CD4-positive, CD25-positive, alpha-beta regulatory T cell (primary cell): ENCODE measurements at regions not wholly inside any gene's neighbourhood (a gene's known extent, or its start where the extent isn't known, plus 50 kb on each side); places are given as distances from the start of the nearest gene placed in this dataset.

Experiments used
- ATAC-seq, 2 donors: fragments of 150-1000 bp; cut with Tn5 transposase; one replicate each; pipeline ENCODE4 v1.10.0; 2021; ENCODE audit warnings: low read depth in 2 of 2, moderate number of reproducible peaks in 2 of 2, moderate library complexity in 1 of 2
- DNase-seq, 3 donors: peaks; one replicate each; pipeline versions ENCODE4 v3.0.0 to v3.0.0-alpha.2; 2012 to 2022; ENCODE audit warnings: mixed read lengths in 1 of 3
- H3K27ac ChIP-seq: one replicate; pipeline ENCODE4 v1.7.0; 2013; ENCODE audit warnings: mild to moderate bottlenecking, low read length; ENCODE audit not compliant: insufficient read depth, poor library complexity, severe bottlenecking
- H3K27me3 ChIP-seq: one replicate; pipeline ENCODE4 v1.7.0; 2013; ENCODE audit warnings: low read length; ENCODE audit not compliant: control insufficient read depth, insufficient read depth
- H3K36me3 ChIP-seq: one replicate; pipeline ENCODE4 v1.7.0; 2013; ENCODE audit warnings: mild to moderate bottlenecking, low read length, moderate library complexity; ENCODE audit not compliant: control insufficient read depth, insufficient read depth
- H3K4me1 ChIP-seq: 2 replicates; pipeline ENCODE4 v1.7.0; 2013; ENCODE audit warnings: mild to moderate bottlenecking, low read length; ENCODE audit not compliant: insufficient read depth, control insufficient read depth, poor library complexity, severe bottlenecking
- H3K4me3 ChIP-seq: one replicate; pipeline ENCODE4 v1.7.0; 2013; ENCODE audit warnings: low read depth, mild to moderate bottlenecking, low read length, moderate library complexity
- H3K9me3 ChIP-seq, 2 experiments: 1 replicate in 1 of 2; 2 replicates in 1 of 2; pipeline ENCODE4 v1.7.0; 2013; ENCODE audit warnings: low read length in 2 of 2, mild to moderate bottlenecking in 1 of 2, moderate library complexity in 1 of 2; ENCODE audit not compliant: control insufficient read depth in 2 of 2
- H3K27ac Mint-ChIP-seq, 3 donors: one replicate each; pipeline ENCODE4 v1.8.0; 2020 to 2022; ENCODE audit warnings: mild to moderate bottlenecking in 3 of 3, mixed read lengths in 3 of 3, moderate library complexity in 2 of 3
- H3K27me3 Mint-ChIP-seq: one replicate; pipeline ENCODE4 v1.8.0; 2022; ENCODE audit warnings: mild to moderate bottlenecking, mixed read lengths
- H3K36me3 Mint-ChIP-seq: one replicate; pipeline ENCODE4 v1.8.0; 2020; ENCODE audit warnings: mixed read lengths
- H3K4me1 Mint-ChIP-seq, 4 donors: one replicate each; pipeline ENCODE4 v1.8.0; 2020 to 2022; ENCODE audit warnings: mixed read lengths in 4 of 4, mild to moderate bottlenecking in 1 of 4
- H3K4me3 Mint-ChIP-seq, 4 donors: one replicate each; pipeline ENCODE4 v1.8.0; 2020 to 2022; ENCODE audit warnings: mild to moderate bottlenecking in 4 of 4, mixed read lengths in 4 of 4, moderate library complexity in 3 of 4
- H3K9me3 Mint-ChIP-seq, 7 donors: one replicate each; pipeline ENCODE4 v1.8.0; 2020 to 2022; ENCODE audit warnings: mixed read lengths in 7 of 7, mild to moderate bottlenecking in 3 of 7, moderate library complexity in 2 of 7

GRCh38 chr6:169156108-169156792, 97.4 kb downstream of the THBS2 start:
- no peak overlapping the region for H3K27ac ChIP-seq
- H3K4me3 ChIP-seq = no peak overlapping the region
- H3K27me3 ChIP-seq = no peaks in the 10 kb centered on the region
- H3K9me3 Mint-ChIP-seq = peaks cover 0 to 2% (median 0%) of the 10 kb centered on the region in 7 donors
- H3K4me1 Mint-ChIP-seq = no peaks in the 10 kb centered on the region
- H3K27me3 Mint-ChIP-seq = no peaks in the 10 kb centered on the region
- H3K4me1 ChIP-seq = no peaks in the 10 kb centered on the region
- no peaks in the 10 kb centered on the region for H3K36me3 ChIP-seq
- no peaks in the 10 kb centered on the region for H3K9me3 ChIP-seq
- ATAC-seq (no peak), DNase-seq (no peak)
- no peak overlapping the region for H3K4me3 Mint-ChIP-seq
- no peaks in the 10 kb centered on the region for H3K36me3 Mint-ChIP-seq
- no peak overlapping the region for H3K27ac Mint-ChIP-seq

DNA sequence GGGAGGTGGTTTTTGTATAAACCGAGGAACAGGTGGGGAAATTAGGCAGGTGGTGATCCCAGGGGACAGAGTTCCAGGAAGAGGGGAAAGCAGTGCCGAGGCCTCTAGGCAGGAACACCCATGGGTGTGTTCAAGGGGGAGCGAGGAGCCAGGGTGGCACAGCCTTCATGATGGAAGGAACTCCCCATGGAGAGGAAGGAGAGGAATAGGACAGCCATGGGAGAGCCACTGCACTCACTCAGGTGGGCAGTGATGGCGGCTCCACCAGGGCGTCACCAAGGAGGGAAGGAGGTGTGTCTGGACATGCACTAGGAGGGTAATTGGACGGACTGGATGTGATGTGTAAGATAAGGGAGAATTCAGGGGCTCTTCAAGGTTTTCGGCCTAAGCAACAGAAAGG, 98.2 kb downstream of the THBS2 start:
- Mint-ChIP-seq H3K27me3 (no peaks in the 10 kb centered on the region), H3K36me3 (no peaks in the 10 kb centered on the region), H3K27ac (no peak overlapping the region), H3K4me1 (no peaks in the 10 kb centered on the region), H3K4me3 (no peak overlapping the region), H3K9me3 (peaks cover 0 to 3% (median 0%) of the 10 kb centered on the region in 7 donors)
- Histone ChIP-seq H3K4me3 (no peak overlapping the region), H3K36me3 (no peaks in the 10 kb centered on the region), H3K4me1 (no peaks in the 10 kb centered on the region), H3K9me3 (no peaks in the 10 kb centered on the region), H3K27me3 (no peaks in the 10 kb centered on the region), H3K27ac (no peak overlapping the region)
- ATAC-seq = no peak
- DNase-seq = no peak

DNA sequence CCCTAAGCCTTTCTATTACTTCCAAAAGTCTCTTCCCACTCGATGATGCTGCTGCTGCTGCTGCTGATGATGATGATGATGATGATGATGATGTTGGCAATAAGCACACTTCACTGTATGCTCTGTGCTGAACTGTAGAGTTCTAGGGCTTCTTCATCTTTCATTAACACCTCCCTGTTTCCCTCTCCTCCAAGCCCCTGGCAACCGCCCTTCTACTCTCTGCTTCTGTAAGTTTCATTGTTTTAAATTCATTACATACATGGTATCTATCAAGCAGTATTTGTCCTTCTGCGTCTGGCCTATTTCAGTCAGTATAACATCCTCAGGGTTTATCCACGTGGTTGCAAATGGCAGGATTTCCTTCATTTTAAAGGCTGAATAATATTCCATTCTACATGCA, 100.2 kb downstream of the THBS2 start:
- H3K27ac Mint-ChIP-seq = no peak overlapping the region
- no peak for DNase-seq
- H3K9me3 ChIP-seq = peaks cover 0 to 3% of the 10 kb centered on the region in 2 experiments
- no peak for ATAC-seq
- H3K4me1 Mint-ChIP-seq = no peaks in the 10 kb centered on the region
- no peak overlapping the region for H3K27ac ChIP-seq
- no peaks in the 10 kb centered on the region for H3K4me1 ChIP-seq
- no peak overlapping the region for H3K4me3 ChIP-seq
- no peaks in the 10 kb centered on the region for H3K27me3 ChIP-seq
- no peaks in the 10 kb centered on the region for H3K36me3 ChIP-seq
- no peak overlapping the region for H3K4me3 Mint-ChIP-seq
- H3K36me3 Mint-ChIP-seq = no peaks in the 10 kb centered on the region
- peaks cover 0 to 14% (median 3%) of the 10 kb centered on the region in 7 donors for H3K9me3 Mint-ChIP-seq
- no peaks in the 10 kb centered on the region for H3K27me3 Mint-ChIP-seq

DNA sequence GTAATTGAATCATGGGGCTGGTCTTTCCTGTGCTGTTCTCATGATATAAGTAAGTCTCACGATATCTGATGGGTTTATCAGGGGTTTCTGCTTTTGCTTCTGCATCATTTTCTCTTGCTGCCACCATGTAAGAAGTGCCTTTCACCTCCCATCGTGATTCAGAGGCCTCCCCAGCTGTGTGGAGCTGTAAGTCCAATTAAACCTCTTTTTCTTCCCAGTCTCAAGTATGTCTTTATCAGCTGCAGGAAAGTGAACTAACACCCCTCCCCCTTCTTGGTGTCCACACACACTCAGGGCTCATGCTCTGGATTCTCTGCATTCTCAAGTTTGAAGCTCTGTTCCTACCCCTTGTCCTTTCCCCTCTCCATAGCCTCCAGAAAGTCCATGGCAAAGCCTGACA, 107.1 kb downstream of the THBS2 start:
- no peaks in the 10 kb centered on the region for H3K36me3 ChIP-seq
- H3K27me3 Mint-ChIP-seq = no peaks in the 10 kb centered on the region
- H3K4me1 Mint-ChIP-seq = no peaks in the 10 kb centered on the region
- H3K9me3 Mint-ChIP-seq = peaks cover 0 to 22% (median 3%) of the 10 kb centered on the region in 7 donors
- DNase-seq (no peak), ATAC-seq (no peak)
- no peaks in the 10 kb centered on the region for H3K4me1 ChIP-seq
- H3K36me3 Mint-ChIP-seq = no peaks in the 10 kb centered on the region
- no peak overlapping the region for H3K4me3 Mint-ChIP-seq
- H3K9me3 ChIP-seq = peaks cover 0 to 3% of the 10 kb centered on the region in 2 experiments
- no peak overlapping the region for H3K27ac ChIP-seq
- H3K27ac Mint-ChIP-seq = no peak overlapping the region
- no peaks in the 10 kb centered on the region for H3K27me3 ChIP-seq
- no peak overlapping the region for H3K4me3 ChIP-seq

DNA sequence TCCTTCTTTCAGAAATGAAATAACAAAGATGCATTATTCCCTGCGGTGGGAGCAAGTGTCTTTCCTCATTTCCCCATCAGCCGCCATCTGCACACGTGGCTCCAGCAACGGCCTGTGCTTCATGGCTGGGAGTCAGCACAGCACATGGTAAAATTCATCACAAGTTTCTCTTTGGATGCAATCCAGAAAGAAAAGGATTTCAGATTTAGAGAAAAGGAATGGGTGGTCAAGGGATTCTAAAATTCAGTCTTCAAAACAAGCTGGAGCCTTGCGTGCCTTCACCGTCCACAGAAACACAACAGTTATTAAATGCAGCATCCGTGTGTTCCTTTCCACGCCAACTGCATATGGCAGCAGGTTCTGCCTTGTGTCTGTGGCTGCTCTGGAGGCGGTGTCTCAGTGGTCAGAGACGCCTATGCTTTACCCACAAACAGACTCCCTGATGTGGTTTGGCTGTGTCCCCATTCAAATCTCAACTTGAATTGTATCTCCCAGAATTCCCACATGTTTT, 107.6 kb downstream of the THBS2 start:
- H3K36me3 ChIP-seq = no peaks in the 10 kb centered on the region
- no peaks in the 10 kb centered on the region for H3K27me3 Mint-ChIP-seq
- no peak overlapping the region for H3K27ac Mint-ChIP-seq
- ATAC-seq = no peak
- H3K27me3 ChIP-seq = no peaks in the 10 kb centered on the region
- no peaks in the 10 kb centered on the region for H3K4me1 Mint-ChIP-seq
- peaks cover 0 to 22% (median 3%) of the 10 kb centered on the region in 7 donors for H3K9me3 Mint-ChIP-seq
- H3K9me3 ChIP-seq = peaks cover 0 to 3% of the 10 kb centered on the region in 2 experiments
- no peaks in the 10 kb centered on the region for H3K4me1 ChIP-seq
- H3K27ac ChIP-seq = no peak overlapping the region
- no peak for DNase-seq
- no peaks in the 10 kb centered on the region for H3K36me3 Mint-ChIP-seq
- no peak overlapping the region for H3K4me3 ChIP-seq
- no peak overlapping the region for H3K4me3 Mint-ChIP-seq

DNA sequence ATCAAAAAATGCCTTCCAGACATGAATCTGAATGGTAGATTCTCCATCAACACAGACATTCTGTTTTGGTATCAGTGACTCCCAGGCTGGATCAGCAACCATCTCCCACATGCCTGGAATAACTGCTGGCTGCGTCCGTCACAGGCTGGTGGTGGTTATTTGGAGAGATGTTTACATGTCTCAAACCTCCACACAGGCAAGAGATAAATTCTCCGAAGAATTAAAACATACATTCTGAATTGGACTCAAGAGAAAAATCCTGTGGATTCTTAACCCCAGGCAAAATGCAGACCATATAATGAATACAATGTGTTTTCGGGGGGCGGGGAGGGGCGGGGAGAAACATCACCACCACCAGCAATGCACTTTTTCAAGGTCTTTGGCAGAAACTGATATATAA, 108.2 kb downstream of the THBS2 start:
- Histone ChIP-seq H3K4me3 (no peak overlapping the region), H3K27ac (no peak overlapping the region), H3K9me3 (peaks cover 0 to 3% of the 10 kb centered on the region in 2 experiments), H3K36me3 (no peaks in the 10 kb centered on the region), H3K4me1 (no peaks in the 10 kb centered on the region), H3K27me3 (no peaks in the 10 kb centered on the region)
- H3K4me3 Mint-ChIP-seq = no peak overlapping the region
- H3K27me3 Mint-ChIP-seq = no peaks in the 10 kb centered on the region
- ATAC-seq (no peak), DNase-seq (no peak)
- H3K9me3 Mint-ChIP-seq = peaks cover 0 to 22% (median 5%) of the 10 kb centered on the region in 7 donors
- no peak overlapping the region for H3K27ac Mint-ChIP-seq
- H3K36me3 Mint-ChIP-seq = no peaks in the 10 kb centered on the region
- no peaks in the 10 kb centered on the region for H3K4me1 Mint-ChIP-seq

DNA sequence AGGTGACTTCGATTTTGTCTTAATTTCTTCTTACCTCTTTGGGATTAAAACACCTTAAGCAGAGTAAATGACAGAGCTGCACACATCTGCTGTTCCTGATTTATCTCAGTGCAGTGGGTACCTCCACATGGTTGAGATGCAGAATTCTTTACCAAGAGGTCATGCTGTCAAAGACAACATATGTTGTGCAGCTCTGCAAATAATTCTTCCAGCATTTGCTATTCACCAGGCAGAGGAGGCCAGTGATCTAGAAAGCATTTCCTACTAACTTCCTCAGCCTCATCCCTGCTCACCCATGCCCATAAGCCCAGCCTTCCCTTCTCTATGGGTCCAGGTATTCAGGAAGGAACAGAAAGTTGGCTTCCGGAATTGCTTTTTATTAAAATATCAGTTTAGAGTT, 109.3 kb downstream of the THBS2 start:
- ATAC-seq (no peak), DNase-seq (no peak)
- Mint-ChIP-seq H3K9me3 (peaks cover 0 to 14% (median 0%) of the 10 kb centered on the region in 7 donors), H3K4me3 (no peak overlapping the region), H3K4me1 (no peaks in the 10 kb centered on the region), H3K27me3 (no peaks in the 10 kb centered on the region), H3K27ac (no peak overlapping the region), H3K36me3 (no peaks in the 10 kb centered on the region)
- Histone ChIP-seq H3K36me3 (no peaks in the 10 kb centered on the region), H3K4me1 (no peaks in the 10 kb centered on the region), H3K27me3 (no peaks in the 10 kb centered on the region), H3K27ac (no peak overlapping the region), H3K9me3 (no peaks in the 10 kb centered on the region), H3K4me3 (no peak overlapping the region)

DNA sequence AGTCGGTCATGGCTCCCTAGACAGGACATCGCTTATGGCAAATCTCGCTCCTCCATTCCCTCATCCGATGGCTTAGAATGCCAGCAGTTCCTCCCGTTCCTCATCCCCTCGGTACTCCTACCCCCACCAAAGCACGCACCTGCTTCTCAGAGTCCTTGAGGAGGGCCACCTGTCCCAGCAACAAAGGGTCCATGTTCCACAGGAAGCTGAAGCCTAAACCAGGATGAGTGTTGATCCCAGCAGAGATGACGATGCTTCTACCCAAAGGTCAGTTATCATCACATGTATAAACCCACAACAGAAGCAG, 111.2 kb downstream of the THBS2 start:
- no peaks in the 10 kb centered on the region for H3K36me3 Mint-ChIP-seq
- no peaks in the 10 kb centered on the region for H3K9me3 ChIP-seq
- H3K27ac ChIP-seq = no peak overlapping the region
- H3K36me3 ChIP-seq = no peaks in the 10 kb centered on the region
- no peak overlapping the region for H3K27ac Mint-ChIP-seq
- H3K4me3 ChIP-seq = no peak overlapping the region
- no peaks in the 10 kb centered on the region for H3K4me1 ChIP-seq
- no peaks in the 10 kb centered on the region for H3K27me3 Mint-ChIP-seq
- H3K4me3 Mint-ChIP-seq = no peak overlapping the region
- H3K9me3 Mint-ChIP-seq = peaks cover 0 to 4% (median 0%) of the 10 kb centered on the region in 7 donors
- DNase-seq (no peak), ATAC-seq (no peak)
- no peaks in the 10 kb centered on the region for H3K4me1 Mint-ChIP-seq
- H3K27me3 ChIP-seq = no peaks in the 10 kb centered on the region
